Right lobe of liver (tissue), 6 donors: ENCODE measurements at regions not wholly inside any gene's neighbourhood (a gene's known extent, or its start where the extent isn't known, plus 50 kb on each side); places are given as distances from the start of the nearest gene placed in this dataset.

Source experiments
- ATAC-seq, 4 donors: fragments of 200-7000 bp; cut with Tn5 transposase; one replicate each; pipeline ENCODE4 v1.9.1; 2020; ENCODE audit warnings: mild to moderate bottlenecking in 4 of 4, moderate library complexity in 4 of 4
- DNase-seq, 3 donors: peaks; one replicate each; pipeline ENCODE4 v3.0.0-alpha.2; 2020
- H3K27ac ChIP-seq, 3 donors: fragments of 200-600 bp; one replicate each; pipeline ENCODE4 v1.8.0; 2022
- H3K27me3 ChIP-seq, 2 donors: fragments of 200-600 bp; one replicate each; pipeline ENCODE4 v1.8.0; 2022
- H3K36me3 ChIP-seq, 4 donors: fragments of 200-600 bp; sonication (generic) in 1 of 4; one replicate each; pipeline versions ENCODE4 v1.5.1 to v1.8.0; 2017 to 2022; ENCODE audit warnings: control low read depth in 1 of 4
- H3K4me1 ChIP-seq, 4 donors: fragments of 200-600 bp; sonication (generic) in 1 of 4; one replicate each; pipeline versions ENCODE4 v1.5.1 to v1.8.0; 2017 to 2022; ENCODE audit warnings: control low read depth in 1 of 4
- H3K4me3 ChIP-seq, 3 donors: fragments of 200-600 bp; one replicate each; pipeline ENCODE4 v1.8.0; 2022
- H3K9me3 ChIP-seq, 4 donors: fragments of 200-600 bp; sonication (generic) in 1 of 4; one replicate each; pipeline versions ENCODE4 v1.5.1 to v1.8.0; 2017 to 2022; ENCODE audit warnings: control low read depth in 1 of 4
- CTCF ChIP-seq, 4 donors: fragments of 200-600 bp in 3 of 4; fragments of 450-650 bp in 1 of 4; IDR thresholded peaks; one replicate each; pipeline versions ENCODE4 v1.5.1 to v1.8.0; 2016 to 2022; ENCODE audit warnings: antibody characterized with exemption in 4 of 4, mild to moderate bottlenecking in 2 of 4
- POLR2A ChIP-seq: fragments of 450-650 bp; IDR thresholded peaks from one replicate; pipeline ENCODE4 v1.6.1; 2017; ENCODE audit warnings: antibody characterized with exemption, mild to moderate bottlenecking
- WGBS: methylation state at CpG from one replicate; pipeline ENCODE4 v1.1.6; 2018; ENCODE audit warnings: low coverage, low lambda C conversion rate; ENCODE audit not compliant: insufficient coverage; ENCODE audit errors: missing lambda C conversion rate; 5-methylcytosine and 5-hydroxymethylcytosine counted together
- intact Hi-C, 2 donors: fragments of 100-400 bp; cut with DNase I; formaldehyde crosslinking; loops; one replicate each; pipeline versions ENCODE4 v1.11.2 to v1.14.1; 2022
- donor health status: DM: no; HTN: yes; CAD: no.
- donor health status: DM: no; HTN: no; CAD: no.
- donor health status: DM: no; HTN: no; CAD: no.
- donor health status: DM: no; HTN: yes; CAD: no.
- donor health status: DM: no; HTN: yes; CAD: no.

GRCh38 chr4:108532187-108532586 lies 88.2 kb upstream of the RPL34 start:
- H3K36me3 ChIP-seq, result no peaks in the 10 kb centered on the region

GRCh38 chr4:108531461-108531860 lies 88.9 kb upstream of the RPL34 start:
- TF ChIP-seq CTCF (IDR thresholded peaks at IDR 0.05), result no peak
- TF ChIP-seq POLR2A, result no peak
- ATAC-seq (no peak), DNase-seq (no peak)
- no peaks in the 10 kb centered on the region for H3K36me3 ChIP-seq
- intact Hi-C loops, result no loop called here
- no peaks in the 10 kb centered on the region for H3K4me1 ChIP-seq
- no peaks in the 10 kb centered on the region for H3K27me3 ChIP-seq
- WGBS, result 29% methylated on average over 2 of the region's 2 CpGs
- H3K9me3 ChIP-seq, result no peaks in the 10 kb centered on the region
- no peak overlapping the region for H3K27ac ChIP-seq
- no peak overlapping the region for H3K4me3 ChIP-seq

More at GRCh38 chr4:108532187-108532586, 88.2 kb upstream of the RPL34 start:
- no peak for TF ChIP-seq POLR2A
- TF ChIP-seq CTCF (IDR thresholded peaks at IDR 0.05), result no peak
- no peak for ATAC-seq
- Histone ChIP-seq H3K4me3 (no peak overlapping the region), H3K9me3 (no peaks in the 10 kb centered on the region), H3K27ac (no peak overlapping the region), H3K27me3 (no peaks in the 10 kb centered on the region), H3K4me1 (no peaks in the 10 kb centered on the region)
- 94% methylated on average over 4 of the region's 5 CpGs for WGBS
- DNase-seq, result no peak
- intact Hi-C loops, result no loop called here

- Histone ChIP-seq H3K9me3 (no peaks in the 10 kb centered on the region), H3K4me1 (no peaks in the 10 kb centered on the region), H3K27ac (no peak overlapping the region), H3K27me3 (no peaks in the 10 kb centered on the region), H3K4me3 (no peak overlapping the region), H3K36me3 (no peaks in the 10 kb centered on the region)
- no peak for DNase-seq
- ATAC-seq, result no peak
- intact Hi-C loops, result no loop called here
- TF ChIP-seq POLR2A (no peak), CTCF (IDR thresholded peaks at IDR 0.05) (no peak)
- 58% methylated on average over 8 of the region's 8 CpGs for WGBS
Measured at GRCh38 chr4:108529984-108530905, 90.1 kb upstream of the RPL34 start.

- DNase-seq (no peak), ATAC-seq (no peak)
- Histone ChIP-seq H3K4me3 (no peak overlapping the region), H3K4me1 (no peaks in the 10 kb centered on the region), H3K27ac (no peak overlapping the region), H3K36me3 (no peaks in the 10 kb centered on the region), H3K9me3 (no peaks in the 10 kb centered on the region), H3K27me3 (no peaks in the 10 kb centered on the region)
- intact Hi-C loops, result no loop called here
- WGBS, result 40% methylated on average over 1 of the region's 1 CpG
- TF ChIP-seq POLR2A (no peak), CTCF (IDR thresholded peaks at IDR 0.05) (no peak)
Measured at GRCh38 chr4:108529102-108529501, 91.3 kb upstream of the RPL34 start.
